ENCODE measurements at regions not wholly inside any gene's neighbourhood (a gene's known extent, or its start where the extent isn't known, plus 50 kb on each side); places are given as distances from the start of the nearest gene placed in this dataset.

GRCh38 chr12:84073401-84073800 is 839.2 kb downstream of the SLC6A15 start:
- DNase-seq (ENCODE audit: low read depth, low spot score): no peak
- no peak for TF ChIP-seq EZH2 (IDR thresholded peaks at IDR 0.05; ENCODE audit: low read length)
- TF ChIP-seq, protein P1, sequence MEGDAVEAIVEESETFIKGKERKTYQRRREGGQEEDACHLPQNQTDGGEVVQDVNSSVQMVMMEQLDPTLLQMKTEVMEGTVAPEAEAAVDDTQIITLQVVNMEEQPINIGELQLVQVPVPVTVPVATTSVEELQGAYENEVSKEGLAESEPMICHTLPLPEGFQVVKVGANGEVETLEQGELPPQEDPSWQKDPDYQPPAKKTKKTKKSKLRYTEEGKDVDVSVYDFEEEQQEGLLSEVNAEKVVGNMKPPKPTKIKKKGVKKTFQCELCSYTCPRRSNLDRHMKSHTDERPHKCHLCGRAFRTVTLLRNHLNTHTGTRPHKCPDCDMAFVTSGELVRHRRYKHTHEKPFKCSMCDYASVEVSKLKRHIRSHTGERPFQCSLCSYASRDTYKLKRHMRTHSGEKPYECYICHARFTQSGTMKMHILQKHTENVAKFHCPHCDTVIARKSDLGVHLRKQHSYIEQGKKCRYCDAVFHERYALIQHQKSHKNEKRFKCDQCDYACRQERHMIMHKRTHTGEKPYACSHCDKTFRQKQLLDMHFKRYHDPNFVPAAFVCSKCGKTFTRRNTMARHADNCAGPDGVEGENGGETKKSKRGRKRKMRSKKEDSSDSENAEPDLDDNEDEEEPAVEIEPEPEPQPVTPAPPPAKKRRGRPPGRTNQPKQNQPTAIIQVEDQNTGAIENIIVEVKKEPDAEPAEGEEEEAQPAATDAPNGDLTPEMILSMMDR (optimal IDR thresholded peaks at IDR 0.05 in 1 of 3, IDR thresholded peaks at IDR 0.05 in 1 of 3, conservative IDR thresholded peaks at IDR 0.05 in 1 of 3; ENCODE audit: extremely low read depth in 1 of 3, insufficient read depth in 2 of 3, low read length in 3 of 3): no peak
- H3K4me1 ChIP-seq (ENCODE audit: control insufficient read depth, extremely low read depth, insufficient read depth, low read length): no peaks in the 10 kb centered on the region
- no peak overlapping the region for H2AFZ ChIP-seq (ENCODE audit: control insufficient read depth, low read length)
- FAIRE-seq: no peak
- H3K9ac ChIP-seq (ENCODE audit: control insufficient read depth, extremely low read depth, insufficient read depth, low read length): no peak overlapping the region
- no peak overlapping the region for H3K4me3 ChIP-seq (ENCODE audit: control insufficient read depth in 2 of 3, extremely low read depth in 1 of 3, insufficient read depth in 2 of 3, low read depth in 1 of 3, low read length in 3 of 3)
- H3K4me2 ChIP-seq (ENCODE audit: control insufficient read depth, extremely low read depth, insufficient read depth, low read depth, low read length): no peak overlapping the region
- no peaks in the 10 kb centered on the region for H3K36me3 ChIP-seq (ENCODE audit: control insufficient read depth in 2 of 2, extremely low read depth in 1 of 2, insufficient read depth in 2 of 2, low read length in 2 of 2)
- H3K9me1 ChIP-seq (ENCODE audit: control insufficient read depth, extremely low read depth, insufficient read depth, low read length): no peaks in the 10 kb centered on the region
- no peaks in the 10 kb centered on the region for H3K79me2 ChIP-seq (ENCODE audit: control insufficient read depth, insufficient read depth, low read length)
- H3K27ac ChIP-seq (ENCODE audit: control insufficient read depth, insufficient read depth, low read length): no peak overlapping the region
- H3K9me3 ChIP-seq (ENCODE audit: control insufficient read depth, low read depth, low read length): no peaks in the 10 kb centered on the region
- no peaks in the 10 kb centered on the region for H3K27me3 ChIP-seq (ENCODE audit: control insufficient read depth, extremely low read depth, insufficient read depth, low read length)
- dilution Hi-C loops (cut with MboI; ENCODE audit: extremely low pct_ligation_motif_present, low sequenced_read_pairs): no loop called here
- H4K20me1 ChIP-seq (ENCODE audit: control insufficient read depth, extremely low read depth, insufficient read depth, low read length): no peaks in the 10 kb centered on the region

GRCh38 chr12:84072961-84073360 is 839.6 kb downstream of the SLC6A15 start:
- H2AFZ ChIP-seq (ENCODE audit: control insufficient read depth, low read length): no peak overlapping the region
- FAIRE-seq (no peak), DNase-seq (ENCODE audit: low read depth, low spot score) (no peak)
- H3K36me3 ChIP-seq (ENCODE audit: control insufficient read depth in 2 of 2, extremely low read depth in 1 of 2, insufficient read depth in 2 of 2, low read length in 2 of 2): no peaks in the 10 kb centered on the region
- H3K9ac ChIP-seq (ENCODE audit: control insufficient read depth, extremely low read depth, insufficient read depth, low read length): no peak overlapping the region
- H3K4me2 ChIP-seq (ENCODE audit: control insufficient read depth, extremely low read depth, insufficient read depth, low read depth, low read length): no peak overlapping the region
- no peaks in the 10 kb centered on the region for H3K9me3 ChIP-seq (ENCODE audit: control insufficient read depth, low read depth, low read length)
- H3K27ac ChIP-seq (ENCODE audit: control insufficient read depth, insufficient read depth, low read length): no peak overlapping the region
- H3K9me1 ChIP-seq (ENCODE audit: control insufficient read depth, extremely low read depth, insufficient read depth, low read length): no peaks in the 10 kb centered on the region
- H3K4me1 ChIP-seq (ENCODE audit: control insufficient read depth, extremely low read depth, insufficient read depth, low read length): no peaks in the 10 kb centered on the region
- no peaks in the 10 kb centered on the region for H3K79me2 ChIP-seq (ENCODE audit: control insufficient read depth, insufficient read depth, low read length)
- TF ChIP-seq, protein P1 (optimal IDR thresholded peaks at IDR 0.05 in 1 of 3, IDR thresholded peaks at IDR 0.05 in 1 of 3, conservative IDR thresholded peaks at IDR 0.05 in 1 of 3; ENCODE audit: extremely low read depth in 1 of 3, insufficient read depth in 2 of 3, low read length in 3 of 3): no peak
- TF ChIP-seq EZH2 (IDR thresholded peaks at IDR 0.05; ENCODE audit: low read length): no peak
- dilution Hi-C loops (cut with MboI; ENCODE audit: extremely low pct_ligation_motif_present, low sequenced_read_pairs): no loop called here
- H3K4me3 ChIP-seq (ENCODE audit: control insufficient read depth in 2 of 3, extremely low read depth in 1 of 3, insufficient read depth in 2 of 3, low read depth in 1 of 3, low read length in 3 of 3): no peak overlapping the region
- H3K27me3 ChIP-seq (ENCODE audit: control insufficient read depth, extremely low read depth, insufficient read depth, low read length): no peaks in the 10 kb centered on the region
- no peaks in the 10 kb centered on the region for H4K20me1 ChIP-seq (ENCODE audit: control insufficient read depth, extremely low read depth, insufficient read depth, low read length)

Data from keratinocyte (primary cell).